Endothelial cell of umbilical vein (primary cell): ENCODE measurements at regions not wholly inside any gene's neighbourhood (a gene's known extent, or its start where the extent isn't known, plus 50 kb on each side); places are given as distances from the start of the nearest gene placed in this dataset.

ENCODE experiments used
- BruUV-seq: library from RNA; stranded (reverse); fragments of 400-500 nt; replicated peaks from 2 replicates; lab custom pipeline; 2021; lab: Mats Ljungman, UMichigan
- CTCF ChIA-PET: fragments of 300-600, 350-600 bp; sonication (Branson Sonifier 250); formaldehyde crosslinking; loops from one replicate; lab custom pipeline; 2021; ENCODE audit warnings: antibody characterized with exemption, inconsistent platforms; lab: Charles Lee
- POLR2A ChIA-PET: fragments of 300-600, 350-600 bp; sonication (Branson Sonifier 250); formaldehyde crosslinking; loops from one replicate; lab custom pipeline; 2021; ENCODE audit warnings: antibody characterized with exemption, inconsistent platforms; lab: Charles Lee
- DNase-seq: peaks from one replicate; pipeline ENCODE4 v3.0.0-alpha.2; 2011; ENCODE audit warnings: low read depth, low spot score
- FAIRE-seq: peaks from 2 replicates; lab custom pipeline; 2011; peaks lifted over from hg19 to GRCh38; lab: Jason Lieb, UNC
- H2AFZ ChIP-seq: 2 replicates; pipeline ENCODE4 v1.6.0; 2012; ENCODE audit warnings: low read depth, low read length, control low read depth, inconsistent platforms
- H3K27ac ChIP-seq: 2 replicates; pipeline ENCODE4 v1.5.1; 2011; ENCODE audit warnings: low read depth, mild to moderate bottlenecking, control low read depth, low read length, moderate library complexity; ENCODE audit not compliant: insufficient read depth
- H3K27me3 ChIP-seq, 2 experiments: 2 replicates each; pipeline versions ENCODE4 v1.6.0 to v1.6.1; 2011; ENCODE audit warnings: low read length in 2 of 2, mixed read lengths in 1 of 2; ENCODE audit not compliant: control insufficient read depth in 2 of 2, insufficient read depth in 2 of 2
- H3K36me3 ChIP-seq, 2 experiments: 2 replicates in 1 of 2; 3 replicates in 1 of 2; pipeline ENCODE4 v1.5.1; 2011; ENCODE audit warnings: low read length in 2 of 2, mild to moderate bottlenecking in 1 of 2, moderate library complexity in 1 of 2; ENCODE audit not compliant: control insufficient read depth in 2 of 2, insufficient read depth in 2 of 2; ENCODE audit errors: extremely low read depth in 1 of 2
- H3K4me1 ChIP-seq: 3 replicates; pipeline ENCODE4 v1.5.1; 2011; ENCODE audit warnings: mild to moderate bottlenecking, low read length; ENCODE audit not compliant: control insufficient read depth, insufficient read depth; ENCODE audit errors: extremely low read depth
- H3K4me2 ChIP-seq: 2 replicates; pipeline ENCODE4 v1.6.1; 2011; ENCODE audit warnings: low read length, control low read depth, mixed read lengths; ENCODE audit not compliant: insufficient read depth
- H3K4me3 ChIP-seq, 3 experiments: fragments of 200-600 bp in 1 of 3; sonication (generic), shearing (Covaris generic) in 1 of 3; replicated peaks in 1 of 3; 2 replicates each; pipeline ENCODE4 v1.5.1; 2011 to 2016; ENCODE audit warnings: control low read depth in 3 of 3, low read length in 3 of 3, mild to moderate bottlenecking in 2 of 3, inconsistent platforms in 1 of 3, low read depth in 1 of 3, moderate library complexity in 1 of 3; ENCODE audit not compliant: insufficient read depth in 1 of 3
- H3K79me2 ChIP-seq: 2 replicates; pipeline ENCODE4 v1.6.0; 2012; ENCODE audit warnings: low read length, inconsistent platforms; ENCODE audit not compliant: control insufficient read depth, insufficient read depth
- H3K9ac ChIP-seq: replicated peaks from 2 replicates; pipeline ENCODE3; 2011; ENCODE audit warnings: low read length, control low read depth; ENCODE audit not compliant: insufficient read depth; ENCODE audit errors: extremely low read depth
- H3K9me1 ChIP-seq: replicated peaks from 3 replicates; pipeline ENCODE4 v1.6.0; 2011; ENCODE audit warnings: mild to moderate bottlenecking, low read length; ENCODE audit not compliant: control insufficient read depth, insufficient read depth; ENCODE audit errors: extremely low read depth
- H3K9me3 ChIP-seq: replicated peaks from 2 replicates; pipeline ENCODE4 v1.5.1; 2012; ENCODE audit warnings: low read length, inconsistent platforms; ENCODE audit not compliant: control insufficient read depth, insufficient read depth
- H4K20me1 ChIP-seq: replicated peaks from 2 replicates; pipeline ENCODE3; 2011; ENCODE audit warnings: mild to moderate bottlenecking, low read length; ENCODE audit not compliant: control insufficient read depth, insufficient read depth; ENCODE audit errors: extremely low read depth
- CTCF ChIP-seq, 2 donors: IDR thresholded peaks; 1 replicate in 1 of 2; 2 replicates in 1 of 2; pipeline ENCODE4 v1.5.1; 2011; ENCODE audit warnings: low read length in 2 of 2, mild to moderate bottlenecking in 2 of 2, moderate library complexity in 2 of 2, control low read depth in 1 of 2, inconsistent platforms in 1 of 2, low read depth in 1 of 2; ENCODE audit not compliant: insufficient read depth in 1 of 2; ENCODE audit errors: extremely low read depth in 1 of 2
- EZH2 ChIP-seq: IDR thresholded peaks from 2 replicates; pipeline ENCODE4 v1.6.1; 2012; ENCODE audit warnings: borderline replicate concordance, low read depth, mild to moderate bottlenecking, moderate library complexity, low read length, inconsistent platforms; ENCODE audit not compliant: severe bottlenecking
- FOS ChIP-seq: IDR thresholded peaks from 2 replicates; pipeline ENCODE4 v1.6.1; 2011; ENCODE audit warnings: mild to moderate bottlenecking, low read length, moderate library complexity, borderline replicate concordance; ENCODE audit not compliant: insufficient read depth
- GATA2 ChIP-seq: IDR thresholded peaks from 2 replicates; pipeline ENCODE4 v1.7.0; 2011; ENCODE audit warnings: low read depth, mild to moderate bottlenecking, moderate library complexity, mixed read lengths, low read length; ENCODE audit not compliant: insufficient read length, insufficient read depth
- JUN ChIP-seq: IDR thresholded peaks from 2 replicates; pipeline ENCODE4 v1.6.1; 2011; ENCODE audit warnings: borderline replicate concordance, low read depth; ENCODE audit not compliant: insufficient read length, insufficient read depth
- MYC ChIP-seq: IDR thresholded peaks from one replicate; pipeline ENCODE4 v1.6.1; 2011; ENCODE audit warnings: mild to moderate bottlenecking, low read depth, low read length
- POLR2A ChIP-seq: IDR thresholded peaks from 2 replicates; pipeline ENCODE4 v1.6.1; 2012; ENCODE audit warnings: low read depth, mild to moderate bottlenecking, control low read depth, low read length
- POLR2AphosphoS5 ChIP-seq: IDR thresholded peaks from 2 replicates; pipeline ENCODE4 v1.6.1; 2012; ENCODE audit warnings: low read depth, mild to moderate bottlenecking, control low read depth, low read length, moderate library complexity; ENCODE audit not compliant: insufficient read depth
- dilution Hi-C: fragments of 300-500 bp; cut with MboI; formaldehyde crosslinking; loops from one replicate; pipeline ENCODE4 v1.15.0; 2019; ENCODE audit warnings: low sequenced_read_pairs; ENCODE audit not compliant: extremely low pct_ligation_motif_present
- intact Hi-C: fragments of 100-400 bp; cut with micrococcal nuclease; formaldehyde crosslinking; loops from one replicate; pipeline ENCODE4 v1.10.0; 2022
- TF ChIP-seq, protein P1 (sequence below): IDR thresholded peaks from 2 replicates; pipeline ENCODE4 v1.6.1; 2011; ENCODE audit not compliant: insufficient read depth, insufficient read length

GRCh38 chr6:148080315-148080714 lies 262.3 kb upstream of the SASH1 start:
- FAIRE-seq (no peak), DNase-seq (no peak)
- ChIA-PET POLR2A (no interaction called here), CTCF (no interaction called here)
- Histone ChIP-seq H3K9me3 (no peaks in the 10 kb centered on the region), H3K27me3 (no peaks in the 10 kb centered on the region), H3K36me3 (no peaks in the 10 kb centered on the region), H3K4me1 (peaks cover 4% of the 10 kb centered on the region), H3K9me1 (no peaks in the 10 kb centered on the region), H2AFZ (no peak overlapping the region), H3K4me3 (no peak overlapping the region), H4K20me1 (no peaks in the 10 kb centered on the region), H3K79me2 (no peaks in the 10 kb centered on the region), H3K4me2 (no peak overlapping the region), H3K9ac (no peak overlapping the region), H3K27ac (no peak overlapping the region)
- TF ChIP-seq GATA2 (no peak), MYC (no peak), POLR2AphosphoS5 (no peak), JUN (no peak), EZH2 (no peak), FOS (no peak), CTCF (IDR thresholded peaks at IDR 0.05; ENCODE audit: extremely low read depth in 1 of 2, insufficient read depth in 1 of 2, low read depth in 1 of 2, low read length in 2 of 2) (no peak), POLR2A (no peak)
- TF ChIP-seq, protein P1, sequence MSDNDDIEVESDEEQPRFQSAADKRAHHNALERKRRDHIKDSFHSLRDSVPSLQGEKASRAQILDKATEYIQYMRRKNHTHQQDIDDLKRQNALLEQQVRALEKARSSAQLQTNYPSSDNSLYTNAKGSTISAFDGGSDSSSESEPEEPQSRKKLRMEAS, result no peak
- dilution Hi-C loops, result no loop called here
- intact Hi-C loops, result no loop called here
- BruUV-seq, result no TSS peak
